HG03064 (cell line): ENCODE measurements at regions not wholly inside any gene's neighbourhood (a gene's known extent, or its start where the extent isn't known, plus 50 kb on each side); places are given as distances from the start of the nearest gene placed in this dataset.

Source experiments
- ATAC-seq: cut with Tn5 transposase; IDR thresholded peaks from one replicate; pipeline ENCODE4 v1.9.1; 2021; ENCODE audit warnings: low read depth; ENCODE audit not compliant: unreplicated experiment

- ATAC-seq, result no peak
These were observed 122.2 kb upstream of the ITGA1 start for GRCh38 chr5:52665559-52665958.

- no peak for ATAC-seq
These were observed 119.6 kb upstream of the ITGA1 start for GRCh38 chr5:52668139-52668538.

GRCh38 chr5:52668544-52669185 lies 119.1 kb upstream of the ITGA1 start:
- ATAC-seq, result no peak

- no peak for ATAC-seq
These were observed 115.3 kb upstream of the ITGA1 start for GRCh38 chr5:52672459-52672858.

- no peak for ATAC-seq
These were observed 114.2 kb upstream of the ITGA1 start for GRCh38 chr5:52673495-52673894.

- no peak for ATAC-seq
These were observed 112.7 kb upstream of the ITGA1 start for GRCh38 chr5:52674815-52675545.

- no peak for ATAC-seq
These were observed 105.2 kb upstream of the ITGA1 start for GRCh38 chr5:52682492-52682891.

- ATAC-seq, result no peak
These were observed 103.7 kb upstream of the ITGA1 start for GRCh38 chr5:52684051-52684450.

GRCh38 chr5:52685566-52685965 lies 102.2 kb upstream of the ITGA1 start:
- ATAC-seq, result no peak

GRCh38 chr5:52685971-52686370 lies 101.7 kb upstream of the ITGA1 start:
- no peak for ATAC-seq

GRCh38 chr5:52690236-52690768 lies 97.4 kb upstream of the ITGA1 start:
- no peak for ATAC-seq

GRCh38 chr5:52692039-52692438 lies 95.7 kb upstream of the ITGA1 start:
- no peak for ATAC-seq

- no peak for ATAC-seq
These were observed 95.1 kb upstream of the ITGA1 start for GRCh38 chr5:52692606-52693005.

GRCh38 chr5:52693280-52693679 lies 94.4 kb upstream of the ITGA1 start:
- no peak for ATAC-seq

- no peak for ATAC-seq
These were observed 93.9 kb upstream of the ITGA1 start for GRCh38 chr5:52693836-52694235.

- no peak for ATAC-seq
These were observed 93.1 kb upstream of the ITGA1 start for GRCh38 chr5:52694648-52695047.

- ATAC-seq, result no peak
These were observed 84.8 kb upstream of the ITGA1 start for GRCh38 chr5:52702877-52703276.

GRCh38 chr5:52703321-52703720 lies 84.4 kb upstream of the ITGA1 start:
- ATAC-seq, result no peak

GRCh38 chr5:52705720-52706119 lies 82.0 kb upstream of the ITGA1 start:
- ATAC-seq, result no peak

GRCh38 chr5:52706775-52707174 lies 80.9 kb upstream of the ITGA1 start:
- no peak for ATAC-seq

- ATAC-seq, result no peak
These were observed 80.1 kb upstream of the ITGA1 start for GRCh38 chr5:52707616-52708015.

GRCh38 chr5:52708463-52708862 lies 79.3 kb upstream of the ITGA1 start:
- ATAC-seq, result no peak
